Neuronal stem cell (in vitro differentiated cells): ENCODE measurements at regions not wholly inside any gene's neighbourhood (a gene's known extent, or its start where the extent isn't known, plus 50 kb on each side); places are given as distances from the start of the nearest gene placed in this dataset.

Experiments
- DNase-seq: peaks from one replicate; pipeline ENCODE4 v3.0.0-alpha.2; 2013; ENCODE audit warnings: low spot score
- H2AFZ ChIP-seq: one replicate; pipeline ENCODE4 v1.6.1; 2013; ENCODE audit warnings: mild to moderate bottlenecking, low read length, inconsistent platforms
- H2AK5ac ChIP-seq: 2 replicates; pipeline ENCODE4 v1.6.1; 2013; ENCODE audit warnings: low read depth, mild to moderate bottlenecking, inconsistent platforms, low read length, moderate library complexity, mixed read lengths
- H2BK120ac ChIP-seq: 2 replicates; pipeline ENCODE4 v1.6.1; 2013; ENCODE audit warnings: low read depth, mild to moderate bottlenecking, inconsistent platforms, low read length, moderate library complexity, mixed read lengths
- H2BK12ac ChIP-seq: one replicate; pipeline ENCODE4 v1.6.1; 2013; ENCODE audit warnings: low read length, inconsistent platforms
- H2BK15ac ChIP-seq: 2 replicates; pipeline ENCODE4 v1.6.1; 2013; ENCODE audit warnings: mild to moderate bottlenecking, low read length, inconsistent platforms, mixed read lengths
- H2BK5ac ChIP-seq: one replicate; pipeline ENCODE4 v1.6.1; 2013; ENCODE audit warnings: inconsistent platforms, mild to moderate bottlenecking, low read length, moderate library complexity
- H3K14ac ChIP-seq: one replicate; pipeline ENCODE4 v1.6.1; 2013; ENCODE audit warnings: low read length, inconsistent platforms
- H3K18ac ChIP-seq: 2 replicates; pipeline ENCODE4 v1.6.1; 2013; ENCODE audit warnings: low read length, inconsistent platforms
- H3K23ac ChIP-seq: 2 replicates; pipeline ENCODE4 v1.6.1; 2013; ENCODE audit warnings: low read depth, mild to moderate bottlenecking, mixed read lengths, low read length, inconsistent platforms; ENCODE audit not compliant: poor library complexity
- H3K27ac ChIP-seq: replicated peaks from 3 replicates; pipeline ENCODE4 v1.5.1; 2013; ENCODE audit warnings: low read length, inconsistent platforms
- H3K27me3 ChIP-seq, 3 experiments: 2 replicates each; pipeline ENCODE4 v1.6.1; 2013; ENCODE audit warnings: low read length in 3 of 3, mild to moderate bottlenecking in 2 of 3, inconsistent platforms in 1 of 3, low read depth in 1 of 3, mixed read lengths in 1 of 3, moderate library complexity in 1 of 3; ENCODE audit not compliant: control insufficient read depth in 3 of 3, insufficient read depth in 3 of 3
- H3K36me3 ChIP-seq, 2 donors: replicated peaks in 1 of 2; 2 replicates each; pipeline ENCODE4 v1.6.1; 2013; ENCODE audit warnings: low read length in 2 of 2; ENCODE audit not compliant: control insufficient read depth in 2 of 2, insufficient read depth in 2 of 2
- H3K4ac ChIP-seq: 2 replicates; pipeline ENCODE4 v1.6.1; 2013; ENCODE audit warnings: inconsistent platforms, mild to moderate bottlenecking, low read length, moderate library complexity
- H3K4me1 ChIP-seq, 2 donors: 1 replicate in 1 of 2; 2 replicates in 1 of 2; pipeline ENCODE4 v1.6.1; 2013; ENCODE audit warnings: low read length in 2 of 2, low read depth in 1 of 2; ENCODE audit not compliant: control insufficient read depth in 2 of 2, insufficient read depth in 1 of 2
- H3K4me2 ChIP-seq: one replicate; pipeline ENCODE4 v1.6.1; 2013; ENCODE audit warnings: mild to moderate bottlenecking, low read length, inconsistent platforms; ENCODE audit not compliant: insufficient read depth, poor library complexity, severe bottlenecking
- H3K4me3 ChIP-seq, 2 donors: 2 replicates each; pipeline ENCODE4 v1.5.1; 2013; ENCODE audit warnings: low read length in 2 of 2, mild to moderate bottlenecking in 2 of 2, inconsistent platforms in 1 of 2, moderate library complexity in 1 of 2
- H3K79me1 ChIP-seq: one replicate; pipeline ENCODE4 v1.6.1; 2013; ENCODE audit warnings: low read depth, mild to moderate bottlenecking, inconsistent platforms, low read length, moderate library complexity
- H3K9ac ChIP-seq: one replicate; pipeline ENCODE4 v1.6.1; 2013; ENCODE audit warnings: mild to moderate bottlenecking, low read depth, low read length, inconsistent platforms; ENCODE audit not compliant: poor library complexity
- H3K9me3 ChIP-seq, 2 donors: replicated peaks in 1 of 2; 2 replicates each; pipeline versions ENCODE3 to v1.6.1; 2013; ENCODE audit warnings: low read length in 2 of 2, mild to moderate bottlenecking in 2 of 2, inconsistent platforms in 1 of 2, low read depth in 1 of 2, mixed read lengths in 1 of 2, moderate library complexity in 1 of 2; ENCODE audit not compliant: control insufficient read depth in 2 of 2, insufficient read depth in 1 of 2
- H4K8ac ChIP-seq: one replicate; pipeline ENCODE4 v1.6.1; 2013; ENCODE audit warnings: low read depth, mild to moderate bottlenecking, inconsistent platforms, low read length, moderate library complexity
- H4K91ac ChIP-seq: one replicate; pipeline ENCODE4 v1.6.1; 2013; ENCODE audit warnings: low read length, low read depth, mild to moderate bottlenecking, inconsistent platforms; ENCODE audit not compliant: poor library complexity
- WGBS, 2 donors: extraction: QIAGEN DNeasy Blood & Tissue Kit; methylation state at CpG; one replicate each; pipeline ENCODE4 v1.1.7; 2013; ENCODE audit warnings: missing lambda C conversion rate in 2 of 2, mixed read lengths in 1 of 2; ENCODE audit not compliant: insufficient read length in 2 of 2, insufficient replicate concordance in 1 of 2; ENCODE audit errors: extremely low coverage in 2 of 2; 5-methylcytosine and 5-hydroxymethylcytosine counted together

GRCh38 chr5:144882739-144883283 lies 712.1 kb downstream of the KCTD16 start:
- DNase-seq = no peak
- no peak overlapping the region for H2BK120ac ChIP-seq
- no peak overlapping the region for H3K18ac ChIP-seq
- no peak overlapping the region for H3K27ac ChIP-seq
- H4K91ac ChIP-seq = no peak overlapping the region
- no peaks in the 10 kb centered on the region for H3K79me1 ChIP-seq
- no peak overlapping the region for H3K4me3 ChIP-seq
- H3K9me3 ChIP-seq = no peaks in the 10 kb centered on the region
- no CpG with 5 or more reads among the region's 3 CpGs for WGBS, 2 donors
- H2AK5ac ChIP-seq = no peak overlapping the region
- no peak overlapping the region for H2BK15ac ChIP-seq
- H2BK12ac ChIP-seq = no peak overlapping the region
- H4K8ac ChIP-seq = no peak overlapping the region
- no peak overlapping the region for H3K4ac ChIP-seq
- H3K9ac ChIP-seq = no peak overlapping the region
- H3K27me3 ChIP-seq = no peaks in the 10 kb centered on the region
- H3K14ac ChIP-seq = no peak overlapping the region
- H3K23ac ChIP-seq = no peak overlapping the region
- H3K36me3 ChIP-seq = no peaks in the 10 kb centered on the region
- no peak overlapping the region for H3K4me2 ChIP-seq
- no peaks in the 10 kb centered on the region for H3K4me1 ChIP-seq
- no peak overlapping the region for H2BK5ac ChIP-seq
- H2AFZ ChIP-seq = no peak overlapping the region

- H2AFZ ChIP-seq = no peak overlapping the region
- WGBS, 2 donors = no CpG with 5 or more reads among the region's 2 CpGs
- H2BK15ac ChIP-seq = no peak overlapping the region
- no peak overlapping the region for H4K91ac ChIP-seq
- no peak overlapping the region for H2BK5ac ChIP-seq
- no peak overlapping the region for H2BK12ac ChIP-seq
- no peak overlapping the region for H3K4me2 ChIP-seq
- H3K18ac ChIP-seq = no peak overlapping the region
- no peak for DNase-seq
- no peak overlapping the region for H3K23ac ChIP-seq
- no peak overlapping the region for H3K4ac ChIP-seq
- no peak overlapping the region for H4K8ac ChIP-seq
- no peaks in the 10 kb centered on the region for H3K9me3 ChIP-seq
- no peaks in the 10 kb centered on the region for H3K36me3 ChIP-seq
- H2AK5ac ChIP-seq = no peak overlapping the region
- no peak overlapping the region for H3K4me3 ChIP-seq
- no peak overlapping the region for H3K27ac ChIP-seq
- H2BK120ac ChIP-seq = no peak overlapping the region
- no peaks in the 10 kb centered on the region for H3K4me1 ChIP-seq
- H3K27me3 ChIP-seq = no peaks in the 10 kb centered on the region
- H3K14ac ChIP-seq = no peak overlapping the region
- H3K79me1 ChIP-seq = no peaks in the 10 kb centered on the region
- no peak overlapping the region for H3K9ac ChIP-seq
Measured at GRCh38 chr5:144880513-144880912, 709.8 kb downstream of the KCTD16 start.

GRCh38 chr5:144876990-144877389 lies 706.3 kb downstream of the KCTD16 start:
- H2BK5ac ChIP-seq = no peak overlapping the region
- no peak overlapping the region for H3K27ac ChIP-seq
- no peaks in the 10 kb centered on the region for H3K36me3 ChIP-seq
- H2BK15ac ChIP-seq = no peak overlapping the region
- no peak overlapping the region for H3K4me3 ChIP-seq
- no peak overlapping the region for H3K18ac ChIP-seq
- no peaks in the 10 kb centered on the region for H3K4me1 ChIP-seq
- no peak overlapping the region for H3K4ac ChIP-seq
- no peaks in the 10 kb centered on the region for H3K27me3 ChIP-seq
- H3K79me1 ChIP-seq = no peaks in the 10 kb centered on the region
- H3K4me2 ChIP-seq = no peak overlapping the region
- no peak overlapping the region for H2AFZ ChIP-seq
- no peak overlapping the region for H2BK12ac ChIP-seq
- no peak overlapping the region for H3K14ac ChIP-seq
- no peak overlapping the region for H4K8ac ChIP-seq
- H4K91ac ChIP-seq = no peak overlapping the region
- no peak overlapping the region for H3K23ac ChIP-seq
- H2BK120ac ChIP-seq = no peak overlapping the region
- no peak for DNase-seq
- no peak overlapping the region for H3K9ac ChIP-seq
- H3K9me3 ChIP-seq = no peaks in the 10 kb centered on the region
- no peak overlapping the region for H2AK5ac ChIP-seq

GRCh38 chr5:144873076-144873475 lies 702.4 kb downstream of the KCTD16 start:
- Histone ChIP-seq H2AK5ac (no peak overlapping the region), H3K23ac (no peak overlapping the region)
- no CpG with 5 or more reads among the region's 2 CpGs for WGBS, 2 donors

More at GRCh38 chr5:144873076-144873475, 702.4 kb downstream of the KCTD16 start:
- H3K14ac ChIP-seq = no peak overlapping the region
- H4K8ac ChIP-seq = no peak overlapping the region
- no peaks in the 10 kb centered on the region for H3K9me3 ChIP-seq
- H2BK12ac ChIP-seq = no peak overlapping the region
- no peak overlapping the region for H3K4ac ChIP-seq
- H4K91ac ChIP-seq = no peak overlapping the region
- H2BK5ac ChIP-seq = no peak overlapping the region
- H3K9ac ChIP-seq = no peak overlapping the region
- no peak overlapping the region for H3K4me2 ChIP-seq
- H3K18ac ChIP-seq = no peak overlapping the region
- H2BK15ac ChIP-seq = no peak overlapping the region
- no peaks in the 10 kb centered on the region for H3K79me1 ChIP-seq
- no peak overlapping the region for H3K27ac ChIP-seq
- no peak overlapping the region for H2AFZ ChIP-seq
- no peak for DNase-seq
- H2BK120ac ChIP-seq = no peak overlapping the region
- H3K4me3 ChIP-seq = no peak overlapping the region
- H3K36me3 ChIP-seq = no peaks in the 10 kb centered on the region
- H3K27me3 ChIP-seq = no peaks in the 10 kb centered on the region
- H3K4me1 ChIP-seq = no peaks in the 10 kb centered on the region
